HL-60 (cell line): ENCODE measurements at regions not wholly inside any gene's neighbourhood (a gene's known extent, or its start where the extent isn't known, plus 50 kb on each side); places are given as distances from the start of the nearest gene placed in this dataset.

Source experiments
- DNase-seq, 2 experiments: peaks; one replicate each; pipeline ENCODE4 v3.0.0-alpha.2; 2010 to 2020; ENCODE audit warnings: low read depth in 1 of 2, low spot score in 1 of 2
- H3K27ac ChIP-seq: fragments of 250-450 bp; sonication (Bioruptor Pico); replicated peaks from 2 replicates; pipeline ENCODE4 v1.5.1; 2020; ENCODE audit warnings: mild to moderate bottlenecking, moderate library complexity
- H3K27me3 ChIP-seq: fragments of 250-450 bp; sonication (Bioruptor Pico); 2 replicates; pipeline ENCODE4 v1.5.1; 2021; ENCODE audit warnings: mild to moderate bottlenecking, moderate library complexity; ENCODE audit not compliant: insufficient read depth, poor library complexity, severe bottlenecking
- H3K4me3 ChIP-seq: replicated peaks from 2 replicates; pipeline ENCODE4 v1.5.1; 2011; ENCODE audit warnings: mild to moderate bottlenecking, control low read depth, low read length; ENCODE audit not compliant: insufficient read depth
- GABPA ChIP-seq: IDR thresholded peaks from 2 replicates; pipeline ENCODE4 v1.6.1; 2012; ENCODE audit warnings: low read depth
- POLR2AphosphoS5 ChIP-seq: IDR thresholded peaks from 2 replicates; pipeline ENCODE4 v1.6.1; 2012; ENCODE audit warnings: low read depth
- SPI1 ChIP-seq: IDR thresholded peaks from 2 replicates; pipeline ENCODE4 v1.6.1; 2012; ENCODE audit warnings: low read depth, mild to moderate bottlenecking, borderline replicate concordance
- TF ChIP-seq, protein P1 (sequence below): IDR thresholded peaks from one replicate; pipeline ENCODE4 v1.5.1; 2011; ENCODE audit warnings: low read length, control low read depth, inconsistent platforms; ENCODE audit not compliant: insufficient read depth
- TF ChIP-seq, protein P2 (sequence below): IDR thresholded peaks from 2 replicates; pipeline ENCODE4 v1.6.1; 2012; ENCODE audit warnings: low read depth; ENCODE audit not compliant: insufficient replicate concordance

DNA sequence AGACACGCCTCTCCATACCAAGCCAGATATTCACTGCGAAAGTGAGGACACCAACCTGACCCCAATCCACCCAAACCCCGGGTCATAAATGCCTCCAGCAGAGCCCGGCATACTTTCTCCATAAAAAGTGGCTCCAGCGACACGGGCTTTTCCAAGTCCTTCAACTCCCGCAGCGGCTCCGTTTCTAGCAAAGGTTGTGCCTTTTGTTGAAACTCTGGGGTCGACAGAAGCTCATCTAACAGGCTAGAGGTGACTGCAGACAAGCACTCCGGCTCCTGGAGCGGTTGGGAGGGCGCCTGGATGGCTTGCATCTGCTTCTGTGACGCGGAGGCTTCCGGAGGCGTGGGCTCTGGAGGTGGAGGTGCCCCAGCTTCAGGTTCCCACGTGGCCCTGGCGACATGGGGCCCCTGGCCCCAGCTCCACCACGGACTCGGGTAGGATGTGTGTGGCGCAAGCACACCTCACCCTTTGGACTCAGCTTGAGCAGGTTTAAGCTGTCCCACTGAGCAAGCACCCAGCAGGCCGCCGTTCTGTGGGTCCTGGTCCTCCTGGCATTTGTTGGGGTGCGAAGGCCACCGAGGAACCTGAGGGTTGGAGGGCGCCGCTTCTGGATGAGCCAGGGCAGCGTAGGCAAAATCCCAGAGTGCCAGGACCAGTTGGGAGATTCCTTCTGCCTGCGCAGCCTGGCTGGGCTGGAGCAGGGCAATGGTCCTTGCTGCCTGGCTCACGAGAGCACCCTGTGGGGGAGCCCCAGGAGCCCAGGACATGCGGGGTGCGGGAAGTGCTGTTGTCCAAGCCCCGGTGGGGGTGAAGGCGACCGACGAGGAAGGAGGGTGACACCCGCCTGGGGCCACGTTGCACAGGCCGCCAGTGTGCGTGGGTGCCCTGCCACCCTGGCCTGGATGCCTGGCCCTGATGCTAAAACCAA lies 186.3 kb downstream of the ALG10 start:
- no peak overlapping the region for H3K4me3 ChIP-seq
- no peak overlapping the region for H3K27ac ChIP-seq
- TF ChIP-seq POLR2AphosphoS5 (no peak), GABPA (no peak), SPI1 (no peak)
- TF ChIP-seq, protein P1, sequence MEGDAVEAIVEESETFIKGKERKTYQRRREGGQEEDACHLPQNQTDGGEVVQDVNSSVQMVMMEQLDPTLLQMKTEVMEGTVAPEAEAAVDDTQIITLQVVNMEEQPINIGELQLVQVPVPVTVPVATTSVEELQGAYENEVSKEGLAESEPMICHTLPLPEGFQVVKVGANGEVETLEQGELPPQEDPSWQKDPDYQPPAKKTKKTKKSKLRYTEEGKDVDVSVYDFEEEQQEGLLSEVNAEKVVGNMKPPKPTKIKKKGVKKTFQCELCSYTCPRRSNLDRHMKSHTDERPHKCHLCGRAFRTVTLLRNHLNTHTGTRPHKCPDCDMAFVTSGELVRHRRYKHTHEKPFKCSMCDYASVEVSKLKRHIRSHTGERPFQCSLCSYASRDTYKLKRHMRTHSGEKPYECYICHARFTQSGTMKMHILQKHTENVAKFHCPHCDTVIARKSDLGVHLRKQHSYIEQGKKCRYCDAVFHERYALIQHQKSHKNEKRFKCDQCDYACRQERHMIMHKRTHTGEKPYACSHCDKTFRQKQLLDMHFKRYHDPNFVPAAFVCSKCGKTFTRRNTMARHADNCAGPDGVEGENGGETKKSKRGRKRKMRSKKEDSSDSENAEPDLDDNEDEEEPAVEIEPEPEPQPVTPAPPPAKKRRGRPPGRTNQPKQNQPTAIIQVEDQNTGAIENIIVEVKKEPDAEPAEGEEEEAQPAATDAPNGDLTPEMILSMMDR = no peak
- TF ChIP-seq, protein P2, sequence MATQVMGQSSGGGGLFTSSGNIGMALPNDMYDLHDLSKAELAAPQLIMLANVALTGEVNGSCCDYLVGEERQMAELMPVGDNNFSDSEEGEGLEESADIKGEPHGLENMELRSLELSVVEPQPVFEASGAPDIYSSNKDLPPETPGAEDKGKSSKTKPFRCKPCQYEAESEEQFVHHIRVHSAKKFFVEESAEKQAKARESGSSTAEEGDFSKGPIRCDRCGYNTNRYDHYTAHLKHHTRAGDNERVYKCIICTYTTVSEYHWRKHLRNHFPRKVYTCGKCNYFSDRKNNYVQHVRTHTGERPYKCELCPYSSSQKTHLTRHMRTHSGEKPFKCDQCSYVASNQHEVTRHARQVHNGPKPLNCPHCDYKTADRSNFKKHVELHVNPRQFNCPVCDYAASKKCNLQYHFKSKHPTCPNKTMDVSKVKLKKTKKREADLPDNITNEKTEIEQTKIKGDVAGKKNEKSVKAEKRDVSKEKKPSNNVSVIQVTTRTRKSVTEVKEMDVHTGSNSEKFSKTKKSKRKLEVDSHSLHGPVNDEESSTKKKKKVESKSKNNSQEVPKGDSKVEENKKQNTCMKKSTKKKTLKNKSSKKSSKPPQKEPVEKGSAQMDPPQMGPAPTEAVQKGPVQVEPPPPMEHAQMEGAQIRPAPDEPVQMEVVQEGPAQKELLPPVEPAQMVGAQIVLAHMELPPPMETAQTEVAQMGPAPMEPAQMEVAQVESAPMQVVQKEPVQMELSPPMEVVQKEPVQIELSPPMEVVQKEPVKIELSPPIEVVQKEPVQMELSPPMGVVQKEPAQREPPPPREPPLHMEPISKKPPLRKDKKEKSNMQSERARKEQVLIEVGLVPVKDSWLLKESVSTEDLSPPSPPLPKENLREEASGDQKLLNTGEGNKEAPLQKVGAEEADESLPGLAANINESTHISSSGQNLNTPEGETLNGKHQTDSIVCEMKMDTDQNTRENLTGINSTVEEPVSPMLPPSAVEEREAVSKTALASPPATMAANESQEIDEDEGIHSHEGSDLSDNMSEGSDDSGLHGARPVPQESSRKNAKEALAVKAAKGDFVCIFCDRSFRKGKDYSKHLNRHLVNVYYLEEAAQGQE = no peak
- DNase-seq = no peak
- H3K27me3 ChIP-seq = no peaks in the 10 kb centered on the region

DNA sequence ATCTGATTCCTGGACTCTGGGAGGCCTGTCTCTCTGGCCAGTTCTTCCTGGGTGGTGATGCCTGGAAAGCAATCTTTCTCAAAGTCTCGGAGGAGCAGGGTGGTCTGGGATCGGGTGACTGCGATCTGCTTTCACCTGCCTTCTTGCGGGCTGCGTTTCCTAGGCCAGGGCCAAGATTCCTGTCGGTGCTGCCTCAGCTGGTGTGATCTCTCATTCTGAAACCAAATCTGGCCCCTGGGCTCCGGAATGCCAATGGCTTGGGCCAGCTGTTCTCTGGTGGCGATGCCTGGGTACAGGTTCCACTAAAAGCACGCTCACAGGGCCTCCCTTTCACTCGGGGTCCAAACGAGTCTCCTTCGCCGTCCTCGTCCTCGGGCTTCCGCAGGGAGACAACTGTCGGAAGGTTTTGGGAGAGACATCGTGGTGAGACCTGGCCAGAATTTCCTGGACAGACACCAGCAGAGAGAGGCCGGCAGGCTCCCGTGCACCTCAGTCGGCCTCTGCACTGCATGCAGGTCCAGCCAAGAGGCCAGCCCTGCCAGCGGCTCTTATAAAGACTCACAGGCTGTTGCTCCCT lies 187.1 kb downstream of the ALG10 start:
- Histone ChIP-seq H3K4me3 (no peak overlapping the region), H3K27ac (no peak overlapping the region), H3K27me3 (no peaks in the 10 kb centered on the region)
- DNase-seq = no peak
- no peak for TF ChIP-seq GABPA
- TF ChIP-seq, protein P1 = no peak
- TF ChIP-seq, protein P2 = no peak
- TF ChIP-seq SPI1 = no peak
- TF ChIP-seq POLR2AphosphoS5 = no peak

DNA sequence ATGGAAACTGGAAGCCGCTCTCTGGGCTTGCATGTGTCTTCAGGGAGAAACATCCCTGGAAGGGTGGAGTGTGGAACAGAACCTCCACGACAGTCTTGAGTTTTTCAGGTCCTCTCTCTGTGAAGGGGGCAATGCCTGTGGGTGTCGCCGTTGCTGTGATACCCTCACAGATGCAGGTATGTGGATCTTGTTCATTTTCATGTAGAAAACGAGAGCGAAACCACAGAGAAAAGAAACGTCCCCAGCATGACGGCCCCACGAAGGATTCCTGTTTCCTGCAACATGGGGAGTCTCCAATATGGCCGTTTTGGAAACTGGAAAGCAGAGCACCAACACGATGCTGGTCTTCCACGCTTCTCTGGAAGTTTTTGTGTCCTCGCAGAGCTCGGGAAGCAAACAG lies 187.9 kb downstream of the ALG10 start:
- H3K27me3 ChIP-seq = no peaks in the 10 kb centered on the region
- no peak for TF ChIP-seq POLR2AphosphoS5
- TF ChIP-seq, protein P2 = no peak
- TF ChIP-seq, protein P1 = no peak
- no peak for TF ChIP-seq GABPA
- TF ChIP-seq SPI1 = no peak
- H3K4me3 ChIP-seq = no peak overlapping the region
- H3K27ac ChIP-seq = no peak overlapping the region
- no peak for DNase-seq
